Dermis microvascular lymphatic vessel endothelial cell (primary cell): ENCODE measurements at regions not wholly inside any gene's neighbourhood (a gene's known extent, or its start where the extent isn't known, plus 50 kb on each side); places are given as distances from the start of the nearest gene placed in this dataset.
"Not testable (repeated sequence)": the region's sequence is repeated elsewhere in the genome, so short reads cannot be mapped to it uniquely, and the experiment has no call there.

Source experiments
- DNase-seq, 2 donors: peaks; one replicate each; pipeline versions ENCODE4 v3.0.0 to v3.0.0-alpha.2; 2010; ENCODE audit warnings: low read depth in 2 of 2

GRCh38 chr7:145106001-145106400 lies 270.1 kb upstream of the TPK1 start:
- DNase-seq: no peak

- no peak for DNase-seq
Observed at GRCh38 chr7:145105561-145105960, 269.7 kb upstream of the TPK1 start.

- no peak for DNase-seq
Observed at GRCh38 chr7:145104400-145104799, 268.5 kb upstream of the TPK1 start.

GRCh38 chr7:145102199-145102598 lies 266.3 kb upstream of the TPK1 start:
- not testable (repeated sequence) for DNase-seq

GRCh38 chr7:145092766-145093165 lies 256.9 kb upstream of the TPK1 start:
- DNase-seq: no peak

- no peak for DNase-seq
Observed at GRCh38 chr7:145088111-145088745, 252.4 kb upstream of the TPK1 start.

- DNase-seq: no peak
Observed at GRCh38 chr7:145082366-145083161, 246.7 kb upstream of the TPK1 start.

GRCh38 chr7:145065473-145065872 lies 229.6 kb upstream of the TPK1 start:
- no peak for DNase-seq

- DNase-seq: no peak
Observed at GRCh38 chr7:145064114-145064513, 228.3 kb upstream of the TPK1 start.

- DNase-seq: no peak
Observed at GRCh38 chr7:145053781-145054180, 217.9 kb upstream of the TPK1 start.

- no peak for DNase-seq
Observed at GRCh38 chr7:145050415-145050814, 214.6 kb upstream of the TPK1 start.

GRCh38 chr7:145036604-145037405 lies 201.0 kb upstream of the TPK1 start:
- DNase-seq: peak; percentile 36 to 49

GRCh38 chr7:145031162-145031561 lies 195.3 kb upstream of the TPK1 start:
- no peak for DNase-seq

- no peak for DNase-seq
Observed at GRCh38 chr7:145030754-145031153, 194.9 kb upstream of the TPK1 start.

- DNase-seq: no peak
Observed at GRCh38 chr7:145020454-145020853, 184.6 kb upstream of the TPK1 start.

GRCh38 chr7:145016068-145016467 lies 180.2 kb upstream of the TPK1 start:
- DNase-seq: no peak

- no peak for DNase-seq
Observed at GRCh38 chr7:145009876-145010275, 174.0 kb upstream of the TPK1 start.

- DNase-seq: no peak
Observed at GRCh38 chr7:145005601-145006000, 169.7 kb upstream of the TPK1 start.

GRCh38 chr7:144997512-144997911 lies 161.7 kb upstream of the TPK1 start:
- DNase-seq: no peak

- no peak for DNase-seq
Observed at GRCh38 chr7:144995495-144995894, 159.6 kb upstream of the TPK1 start.

GRCh38 chr7:144991041-144991440 lies 155.2 kb upstream of the TPK1 start:
- no peak for DNase-seq

- no peak for DNase-seq
Observed at GRCh38 chr7:144987686-144988085, 151.8 kb upstream of the TPK1 start.
